ENCODE measurements at regions not wholly inside any gene's neighbourhood (a gene's known extent, or its start where the extent isn't known, plus 50 kb on each side); places are given as distances from the start of the nearest gene placed in this dataset.

- Histone ChIP-seq H3K9ac (ENCODE audit: low read length in 3 of 3) (no peak overlapping the region), H3K27ac (ENCODE audit: low read depth in 2 of 2, low read length in 2 of 2) (no peak overlapping the region), H3K9me3 (ENCODE audit: control insufficient read depth in 2 of 3, insufficient read depth in 1 of 3, low read length in 3 of 3) (no peaks in the 10 kb centered on the region), H3K4me1 (ENCODE audit: control insufficient read depth in 2 of 3, insufficient read depth in 2 of 3, low read depth in 1 of 3, low read length in 3 of 3) (no peaks in the 10 kb centered on the region), H3K36me3 (ENCODE audit: control insufficient read depth in 2 of 3, insufficient read depth in 3 of 3, low read length in 3 of 3) (no peaks in the 10 kb centered on the region), H3K27me3 (ENCODE audit: control insufficient read depth, insufficient read depth, low read length) (no peaks in the 10 kb centered on the region), H3K4me3 (ENCODE audit: low read length in 3 of 3) (no peak overlapping the region)
- DNase-seq (no peak), FAIRE-seq (no peak)
- intact Hi-C loops (cut with DNase I), result no loop called here
- TF ChIP-seq CTCF (IDR thresholded peaks at IDR 0.05; ENCODE audit: borderline replicate concordance, extremely low read depth, insufficient read depth), result no peak
Measured at GRCh38 chr18:38930881-38931753, 1365.5 kb upstream of the CELF4 start.

- no peaks in the 10 kb centered on the region for H3K36me3 ChIP-seq (ENCODE audit: control insufficient read depth in 2 of 3, insufficient read depth in 3 of 3, low read length in 3 of 3)
- no peaks in the 10 kb centered on the region for H3K9me3 ChIP-seq (ENCODE audit: control insufficient read depth in 2 of 3, insufficient read depth in 1 of 3, low read length in 3 of 3)
- DNase-seq (peak in 2 of 5 donors; percentile 23 to 28), FAIRE-seq (no peak)
- H3K4me1 ChIP-seq (ENCODE audit: control insufficient read depth in 2 of 3, insufficient read depth in 2 of 3, low read depth in 1 of 3, low read length in 3 of 3), result no peaks in the 10 kb centered on the region
- no peaks in the 10 kb centered on the region for H3K27me3 ChIP-seq (ENCODE audit: control insufficient read depth, insufficient read depth, low read length)
- H3K4me3 ChIP-seq (ENCODE audit: low read length in 3 of 3), result no peak overlapping the region
- no peak overlapping the region for H3K27ac ChIP-seq (ENCODE audit: low read depth in 2 of 2, low read length in 2 of 2)
- no peak for TF ChIP-seq CTCF (IDR thresholded peaks at IDR 0.05; ENCODE audit: borderline replicate concordance, extremely low read depth, insufficient read depth)
- H3K9ac ChIP-seq (ENCODE audit: low read length in 3 of 3), result no peak overlapping the region
- intact Hi-C loops (cut with DNase I), result no loop called here
Measured at GRCh38 chr18:38923540-38923939, 1357.9 kb upstream of the CELF4 start.

- Histone ChIP-seq H3K27me3 (ENCODE audit: control insufficient read depth, insufficient read depth, low read length) (no peaks in the 10 kb centered on the region), H3K4me1 (ENCODE audit: control insufficient read depth in 2 of 3, insufficient read depth in 2 of 3, low read depth in 1 of 3, low read length in 3 of 3) (no peaks in the 10 kb centered on the region), H3K27ac (ENCODE audit: low read depth in 2 of 2, low read length in 2 of 2) (no peak overlapping the region), H3K9me3 (ENCODE audit: control insufficient read depth in 2 of 3, insufficient read depth in 1 of 3, low read length in 3 of 3) (no peaks in the 10 kb centered on the region), H3K9ac (ENCODE audit: low read length in 3 of 3) (no peak overlapping the region), H3K4me3 (ENCODE audit: low read length in 3 of 3) (no peak overlapping the region), H3K36me3 (ENCODE audit: control insufficient read depth in 2 of 3, insufficient read depth in 3 of 3, low read length in 3 of 3) (no peaks in the 10 kb centered on the region)
- TF ChIP-seq CTCF (IDR thresholded peaks at IDR 0.05; ENCODE audit: borderline replicate concordance, extremely low read depth, insufficient read depth), result no peak
- FAIRE-seq, result no peak
- DNase-seq, result peak in 3 of 5 donors; percentile 20 to 85 (median 72)
- intact Hi-C loops (cut with DNase I), result no loop called here
Measured at GRCh38 chr18:38923126-38923525, 1357.5 kb upstream of the CELF4 start.
